ENCODE measurements at regions not wholly inside any gene's neighbourhood (a gene's known extent, or its start where the extent isn't known, plus 50 kb on each side); places are given as distances from the start of the nearest gene placed in this dataset.

- TF ChIP-seq POLR2AphosphoS5 (IDR thresholded peaks at IDR 0.05), result no peak
- TF ChIP-seq, protein P1, sequence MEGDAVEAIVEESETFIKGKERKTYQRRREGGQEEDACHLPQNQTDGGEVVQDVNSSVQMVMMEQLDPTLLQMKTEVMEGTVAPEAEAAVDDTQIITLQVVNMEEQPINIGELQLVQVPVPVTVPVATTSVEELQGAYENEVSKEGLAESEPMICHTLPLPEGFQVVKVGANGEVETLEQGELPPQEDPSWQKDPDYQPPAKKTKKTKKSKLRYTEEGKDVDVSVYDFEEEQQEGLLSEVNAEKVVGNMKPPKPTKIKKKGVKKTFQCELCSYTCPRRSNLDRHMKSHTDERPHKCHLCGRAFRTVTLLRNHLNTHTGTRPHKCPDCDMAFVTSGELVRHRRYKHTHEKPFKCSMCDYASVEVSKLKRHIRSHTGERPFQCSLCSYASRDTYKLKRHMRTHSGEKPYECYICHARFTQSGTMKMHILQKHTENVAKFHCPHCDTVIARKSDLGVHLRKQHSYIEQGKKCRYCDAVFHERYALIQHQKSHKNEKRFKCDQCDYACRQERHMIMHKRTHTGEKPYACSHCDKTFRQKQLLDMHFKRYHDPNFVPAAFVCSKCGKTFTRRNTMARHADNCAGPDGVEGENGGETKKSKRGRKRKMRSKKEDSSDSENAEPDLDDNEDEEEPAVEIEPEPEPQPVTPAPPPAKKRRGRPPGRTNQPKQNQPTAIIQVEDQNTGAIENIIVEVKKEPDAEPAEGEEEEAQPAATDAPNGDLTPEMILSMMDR (IDR thresholded peaks at IDR 0.05), result no peak
- TF ChIP-seq POLR2A (IDR thresholded peaks at IDR 0.05), result no peak
- TF ChIP-seq EP300 (IDR thresholded peaks at IDR 0.05), result no peak
Measured at GRCh38 chr6:11450037-11450436, 87.5 kb upstream of the TMEM170B start.

All from upper lobe of left lung (tissue), 4 donors.